COLO829 (cell line): ENCODE measurements at regions not wholly inside any gene's neighbourhood (a gene's known extent, or its start where the extent isn't known, plus 50 kb on each side); places are given as distances from the start of the nearest gene placed in this dataset.

Source experiments
- DNase-seq: peaks from one replicate; pipeline ENCODE4 v3.0.0; 2012; ENCODE audit warnings: low spot score

- DNase-seq: no peak
Observed at GRCh38 chr16:65543781-65544740, 422.2 kb upstream of the CDH11 start.

GRCh38 chr16:65541646-65542045 lies 419.8 kb upstream of the CDH11 start:
- no peak for DNase-seq

GRCh38 chr16:65540901-65541300 lies 419.0 kb upstream of the CDH11 start:
- no peak for DNase-seq

GRCh38 chr16:65538976-65539375 lies 417.1 kb upstream of the CDH11 start:
- DNase-seq: no peak

- no peak for DNase-seq
Observed at GRCh38 chr16:65537336-65537735, 415.5 kb upstream of the CDH11 start.

- no peak for DNase-seq
Observed at GRCh38 chr16:65534121-65534528, 412.3 kb upstream of the CDH11 start.

GRCh38 chr16:65532846-65533245 lies 411.0 kb upstream of the CDH11 start:
- DNase-seq: no peak

GRCh38 chr16:65532258-65532657 lies 410.4 kb upstream of the CDH11 start:
- no peak for DNase-seq

GRCh38 chr16:65531475-65531874 lies 409.6 kb upstream of the CDH11 start:
- no peak for DNase-seq

- DNase-seq: no peak
Observed at GRCh38 chr16:65525707-65526106, 403.8 kb upstream of the CDH11 start.

- no peak for DNase-seq
Observed at GRCh38 chr16:65524997-65525396, 403.1 kb upstream of the CDH11 start.

- no peak for DNase-seq
Observed at GRCh38 chr16:65524231-65524630, 402.4 kb upstream of the CDH11 start.

- DNase-seq: no peak
Observed at GRCh38 chr16:65523283-65523944, 401.6 kb upstream of the CDH11 start.

- no peak for DNase-seq
Observed at GRCh38 chr16:65522412-65522811, 400.5 kb upstream of the CDH11 start.

- DNase-seq: no peak
Observed at GRCh38 chr16:65521633-65522328, 399.9 kb upstream of the CDH11 start.

- no peak for DNase-seq
Observed at GRCh38 chr16:65519402-65519801, 397.5 kb upstream of the CDH11 start.

GRCh38 chr16:65515193-65515592 lies 393.3 kb upstream of the CDH11 start:
- DNase-seq: no peak

GRCh38 chr16:65510850-65511249 lies 389.0 kb upstream of the CDH11 start:
- DNase-seq: no peak

- no peak for DNase-seq
Observed at GRCh38 chr16:65510241-65510640, 388.4 kb upstream of the CDH11 start.

GRCh38 chr16:65509172-65509571 lies 387.3 kb upstream of the CDH11 start:
- DNase-seq: no peak

- DNase-seq: no peak
Observed at GRCh38 chr16:65500919-65501318, 379.1 kb upstream of the CDH11 start.

GRCh38 chr16:65500007-65500406 lies 378.1 kb upstream of the CDH11 start:
- no peak for DNase-seq

- DNase-seq: no peak
Observed at GRCh38 chr16:65499566-65499965, 377.7 kb upstream of the CDH11 start.
